OCI-LY1 (cell line): ENCODE measurements at regions not wholly inside any gene's neighbourhood (a gene's known extent, or its start where the extent isn't known, plus 50 kb on each side); places are given as distances from the start of the nearest gene placed in this dataset.

Experiments used
- H2AFZ ChIP-seq: fragments of 200-600 bp; sonication (generic), shearing (Covaris generic); 2 replicates; pipeline ENCODE4 v1.6.0; 2014; ENCODE audit warnings: antibody characterized with exemption, mild to moderate bottlenecking, low read length
- H3F3A ChIP-seq: fragments of 200-600 bp; sonication (generic), shearing (Covaris generic); 2 replicates; pipeline ENCODE4 v1.6.0; 2014; ENCODE audit warnings: mild to moderate bottlenecking, antibody characterized with exemption, low read length, moderate library complexity; ENCODE audit not compliant: insufficient read depth
- H3K27ac ChIP-seq: fragments of 200-600 bp; sonication (generic); 2 replicates; pipeline ENCODE4 v1.5.1; 2014; ENCODE audit warnings: low read length, mixed run types, mild to moderate bottlenecking, low read depth; ENCODE audit not compliant: poor library complexity, severe bottlenecking
- H3K27me3 ChIP-seq: fragments of 200-600 bp; sonication (generic); 2 replicates; pipeline ENCODE4 v1.6.0; 2014; ENCODE audit warnings: antibody characterized with exemption, mild to moderate bottlenecking, low read length, moderate library complexity; ENCODE audit not compliant: insufficient read depth
- H3K36me3 ChIP-seq: fragments of 200-600 bp; sonication (generic); 2 replicates; pipeline ENCODE4 v1.6.1; 2014; ENCODE audit warnings: mild to moderate bottlenecking, antibody characterized with exemption, low read length, moderate library complexity, mixed read lengths; ENCODE audit not compliant: insufficient read depth
- H3K4me1 ChIP-seq: fragments of 200-600 bp; sonication (generic); 2 replicates; pipeline ENCODE4 v1.5.1; 2014; ENCODE audit warnings: mild to moderate bottlenecking, low read length, moderate library complexity; ENCODE audit not compliant: insufficient read depth, severe bottlenecking
- H3K4me2 ChIP-seq: fragments of 200-600 bp; sonication (generic), shearing (Covaris generic); 2 replicates; pipeline ENCODE4 v1.6.1; 2014; ENCODE audit warnings: low read length
- H3K4me3 ChIP-seq: fragments of 200-600 bp; sonication (generic); 2 replicates; pipeline ENCODE4 v1.5.1; 2014; ENCODE audit warnings: low read length, low read depth, mild to moderate bottlenecking, mixed read lengths; ENCODE audit not compliant: poor library complexity, severe bottlenecking
- H3K79me2 ChIP-seq: fragments of 200-600 bp; shearing (Covaris generic); 2 replicates; pipeline ENCODE4 v1.6.1; 2016; ENCODE audit warnings: mixed run types, low read length, mixed read lengths; ENCODE audit not compliant: insufficient read depth
- H3K9ac ChIP-seq: fragments of 200-600 bp; sonication (generic), shearing (Covaris generic); 2 replicates; pipeline ENCODE4 v1.6.1; 2014; ENCODE audit warnings: mild to moderate bottlenecking, low read length, mixed read lengths
- H3K9me2 ChIP-seq: fragments of 200-600 bp; sonication (generic), shearing (Covaris generic); 2 replicates; pipeline ENCODE4 v1.6.1; 2014; ENCODE audit warnings: low read depth, mild to moderate bottlenecking, low read length, mixed read lengths
- H3K9me3 ChIP-seq: fragments of 200-600 bp; shearing (Covaris generic); 2 replicates; pipeline ENCODE4 v1.6.1; 2014; ENCODE audit warnings: low read length, mixed read lengths
- H4K20me1 ChIP-seq: fragments of 200-600 bp; sonication (generic), shearing (Covaris generic); 2 replicates; pipeline ENCODE4 v1.6.0; 2016; ENCODE audit warnings: mild to moderate bottlenecking, low read length; ENCODE audit not compliant: insufficient read depth
- EZH2 ChIP-seq: fragments of 200-600 bp; sonication (generic), shearing (Covaris generic); IDR thresholded peaks from 2 replicates; pipeline ENCODE4 v1.8.0; 2017; ENCODE audit warnings: borderline replicate concordance, mixed run types, mild to moderate bottlenecking, antibody characterized with exemption, low read length, moderate library complexity, mixed read lengths
- TF ChIP-seq, protein P1 (sequence below): fragments of 200-600 bp; sonication (generic), shearing (Covaris generic); IDR thresholded peaks from 2 replicates; pipeline ENCODE4 v1.5.1; 2017; ENCODE audit warnings: mild to moderate bottlenecking, antibody characterized with exemption, low read length, moderate library complexity, mixed read lengths

DNA sequence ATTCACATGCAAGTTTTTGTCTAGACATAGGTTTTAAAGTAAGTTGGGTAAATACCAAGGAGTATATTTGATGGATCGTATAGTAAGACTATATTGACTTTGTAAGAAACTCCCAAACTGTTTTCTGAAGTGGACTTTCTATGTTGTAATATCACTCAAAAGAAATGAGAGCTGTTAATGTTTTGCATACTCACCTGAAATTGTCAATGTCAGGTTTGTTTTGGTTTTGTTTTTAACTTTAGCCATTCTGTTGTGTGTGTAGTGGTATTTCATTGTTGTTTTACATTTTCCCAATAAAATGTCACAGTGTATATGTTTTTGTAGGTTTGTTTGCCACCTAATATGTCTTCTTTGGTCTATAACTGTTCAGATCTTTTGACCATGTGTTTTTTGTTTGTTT, 375.7 kb upstream of the CDH9 start:
- Histone ChIP-seq H2AFZ (no peak overlapping the region), H3K4me2 (no peak overlapping the region), H3K27me3 (no peaks in the 10 kb centered on the region), H4K20me1 (no peaks in the 10 kb centered on the region), H3K9me3 (no peaks in the 10 kb centered on the region), H3K9me2 (no peaks in the 10 kb centered on the region), H3K4me3 (no peak overlapping the region), H3K27ac (no peak overlapping the region), H3F3A (no peaks in the 10 kb centered on the region), H3K4me1 (no peaks in the 10 kb centered on the region), H3K9ac (no peak overlapping the region), H3K36me3 (no peaks in the 10 kb centered on the region), H3K79me2 (no peaks in the 10 kb centered on the region)
- no peak for TF ChIP-seq EZH2
- TF ChIP-seq, protein P1, sequence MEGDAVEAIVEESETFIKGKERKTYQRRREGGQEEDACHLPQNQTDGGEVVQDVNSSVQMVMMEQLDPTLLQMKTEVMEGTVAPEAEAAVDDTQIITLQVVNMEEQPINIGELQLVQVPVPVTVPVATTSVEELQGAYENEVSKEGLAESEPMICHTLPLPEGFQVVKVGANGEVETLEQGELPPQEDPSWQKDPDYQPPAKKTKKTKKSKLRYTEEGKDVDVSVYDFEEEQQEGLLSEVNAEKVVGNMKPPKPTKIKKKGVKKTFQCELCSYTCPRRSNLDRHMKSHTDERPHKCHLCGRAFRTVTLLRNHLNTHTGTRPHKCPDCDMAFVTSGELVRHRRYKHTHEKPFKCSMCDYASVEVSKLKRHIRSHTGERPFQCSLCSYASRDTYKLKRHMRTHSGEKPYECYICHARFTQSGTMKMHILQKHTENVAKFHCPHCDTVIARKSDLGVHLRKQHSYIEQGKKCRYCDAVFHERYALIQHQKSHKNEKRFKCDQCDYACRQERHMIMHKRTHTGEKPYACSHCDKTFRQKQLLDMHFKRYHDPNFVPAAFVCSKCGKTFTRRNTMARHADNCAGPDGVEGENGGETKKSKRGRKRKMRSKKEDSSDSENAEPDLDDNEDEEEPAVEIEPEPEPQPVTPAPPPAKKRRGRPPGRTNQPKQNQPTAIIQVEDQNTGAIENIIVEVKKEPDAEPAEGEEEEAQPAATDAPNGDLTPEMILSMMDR: no peak

DNA sequence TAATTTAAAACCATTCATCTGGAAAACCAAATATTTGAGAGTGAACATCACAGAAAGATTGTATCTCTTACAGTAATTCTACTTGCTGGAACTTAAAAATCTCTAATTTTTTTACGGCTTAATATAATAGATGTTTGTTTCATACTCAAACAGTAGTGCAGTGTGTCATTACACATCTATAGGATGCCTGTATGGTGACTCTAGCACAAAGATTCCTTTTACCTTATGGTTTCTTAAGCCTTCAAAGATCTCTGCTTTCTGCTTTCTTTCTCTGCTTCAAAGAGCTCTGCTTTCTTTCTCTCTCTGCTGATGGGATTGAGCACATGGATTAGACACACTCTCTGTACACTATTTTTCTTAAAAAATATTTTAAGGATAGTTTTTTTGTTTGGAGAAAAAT, 374.0 kb upstream of the CDH9 start:
- no peaks in the 10 kb centered on the region for H3K4me1 ChIP-seq
- no peaks in the 10 kb centered on the region for H4K20me1 ChIP-seq
- H3K9ac ChIP-seq: no peak overlapping the region
- no peak overlapping the region for H3K4me2 ChIP-seq
- H3K27me3 ChIP-seq: no peaks in the 10 kb centered on the region
- H3K9me3 ChIP-seq: no peaks in the 10 kb centered on the region
- no peaks in the 10 kb centered on the region for H3F3A ChIP-seq
- H3K36me3 ChIP-seq: no peaks in the 10 kb centered on the region
- no peak overlapping the region for H3K27ac ChIP-seq
- no peak overlapping the region for H3K4me3 ChIP-seq
- TF ChIP-seq EZH2: no peak
- TF ChIP-seq, protein P1: no peak
- no peak overlapping the region for H2AFZ ChIP-seq
- no peaks in the 10 kb centered on the region for H3K9me2 ChIP-seq
- no peaks in the 10 kb centered on the region for H3K79me2 ChIP-seq

DNA sequence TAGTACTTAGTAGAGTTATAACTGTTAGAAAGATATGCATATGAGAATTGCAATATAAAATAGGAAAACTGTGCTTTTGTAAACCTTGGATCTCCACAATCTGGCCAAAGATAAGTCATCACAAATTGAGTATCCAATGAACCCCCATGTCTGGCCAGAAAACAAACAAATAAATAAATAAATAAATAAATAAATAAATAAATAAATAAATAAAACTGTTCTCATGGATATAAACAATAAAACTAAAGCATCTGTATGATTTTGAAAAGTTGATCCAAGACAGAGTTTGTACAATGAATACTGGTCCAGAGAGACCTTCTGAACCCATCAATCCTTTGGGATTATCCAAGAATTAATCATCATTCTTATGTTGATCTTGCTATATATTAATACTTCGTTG, 367.6 kb upstream of the CDH9 start:
- H3K36me3 ChIP-seq: no peaks in the 10 kb centered on the region
- no peak overlapping the region for H2AFZ ChIP-seq
- H3K9me2 ChIP-seq: no peaks in the 10 kb centered on the region
- H3K27me3 ChIP-seq: no peaks in the 10 kb centered on the region
- H4K20me1 ChIP-seq: no peaks in the 10 kb centered on the region
- peaks cover 4% of the 10 kb centered on the region for H3K4me1 ChIP-seq
- H3K27ac ChIP-seq: no peak overlapping the region
- no peak overlapping the region for H3K4me3 ChIP-seq
- no peak overlapping the region for H3K9ac ChIP-seq
- no peaks in the 10 kb centered on the region for H3K79me2 ChIP-seq
- H3F3A ChIP-seq: no peaks in the 10 kb centered on the region
- no peak overlapping the region for H3K4me2 ChIP-seq
- TF ChIP-seq, protein P1: no peak
- TF ChIP-seq EZH2: no peak
- no peaks in the 10 kb centered on the region for H3K9me3 ChIP-seq
